Liver (tissue), 8 donors: ENCODE measurements at regions not wholly inside any gene's neighbourhood (a gene's known extent, or its start where the extent isn't known, plus 50 kb on each side); places are given as distances from the start of the nearest gene placed in this dataset.

Experiments
- DNase-seq: peaks from one replicate; pipeline ENCODE4 v3.0.0-alpha.2; 2017; ENCODE audit warnings: low spot score
- H3K27ac ChIP-seq, 2 donors: one replicate each; pipeline ENCODE4 v1.7.0; 2013; ENCODE audit warnings: inconsistent platforms in 2 of 2, low read length in 2 of 2, control low read depth in 1 of 2, low read depth in 1 of 2, mild to moderate bottlenecking in 1 of 2
- H3K27me3 ChIP-seq, 4 donors: one replicate each; pipeline versions ENCODE4 v1.6.1 to v1.7.0; 2013; ENCODE audit warnings: low read length in 3 of 4, inconsistent platforms in 1 of 4, mild to moderate bottlenecking in 1 of 4, moderate library complexity in 1 of 4; ENCODE audit not compliant: control insufficient read depth in 4 of 4, insufficient read depth in 4 of 4
- H3K36me3 ChIP-seq, 4 donors: one replicate each; pipeline versions ENCODE4 v1.6.1 to v1.7.0; 2013; ENCODE audit warnings: low read length in 3 of 4, mild to moderate bottlenecking in 3 of 4, low read depth in 1 of 4, moderate library complexity in 1 of 4; ENCODE audit not compliant: control insufficient read depth in 4 of 4, insufficient read depth in 3 of 4
- H3K4me1 ChIP-seq, 4 donors: one replicate each; pipeline versions ENCODE4 v1.6.1 to v1.7.0; 2013; ENCODE audit warnings: low read length in 3 of 4, mild to moderate bottlenecking in 3 of 4, moderate library complexity in 1 of 4; ENCODE audit not compliant: control insufficient read depth in 4 of 4, insufficient read depth in 4 of 4
- H3K4me3 ChIP-seq, 3 donors: one replicate each; pipeline versions ENCODE4 v1.6.1 to v1.7.0; 2013; ENCODE audit warnings: low read length in 3 of 3, control low read depth in 1 of 3, low read depth in 1 of 3, mild to moderate bottlenecking in 1 of 3
- H3K9ac ChIP-seq, 2 donors: one replicate each; pipeline ENCODE4 v1.7.0; 2013; ENCODE audit warnings: low read length in 2 of 2, mild to moderate bottlenecking in 2 of 2, moderate library complexity in 2 of 2, control low read depth in 1 of 2, low read depth in 1 of 2
- H3K9me3 ChIP-seq, 4 donors: one replicate each; pipeline versions ENCODE4 v1.6.1 to v1.7.0; 2013; ENCODE audit warnings: low read length in 3 of 4; ENCODE audit not compliant: control insufficient read depth in 4 of 4
- ATF3 ChIP-seq: IDR thresholded peaks from 2 replicates; pipeline ENCODE4 v1.6.1; 2016; ENCODE audit warnings: antibody characterized with exemption
- CTCF ChIP-seq: fragments of 150-350 bp; IDR thresholded peaks from 2 replicates; pipeline ENCODE4 v1.5.1; 2017; ENCODE audit warnings: improper control_type of control experiment, low read depth, low read length; ENCODE audit not compliant: missing input control
- EGR1 ChIP-seq, 2 donors: IDR thresholded peaks; 2 replicates each; pipeline ENCODE4 v1.6.1; 2016 to 2018; ENCODE audit warnings: antibody characterized with exemption in 2 of 2, low read depth in 2 of 2
- FOXA2 ChIP-seq: IDR thresholded peaks from 2 replicates; pipeline ENCODE4 v1.6.1; 2016; ENCODE audit warnings: antibody characterized with exemption
- GABPA ChIP-seq, 2 donors: IDR thresholded peaks in 1 of 2; conservative IDR thresholded peaks in 1 of 2; 2 replicates each; pipeline ENCODE4 v1.6.1; 2016; ENCODE audit warnings: antibody characterized with exemption in 2 of 2, mild to moderate bottlenecking in 1 of 2, moderate library complexity in 1 of 2
- HNF4A ChIP-seq, 2 donors: conservative IDR thresholded peaks; 2 replicates each; pipeline ENCODE4 v1.6.1; 2016; ENCODE audit warnings: antibody characterized with exemption in 2 of 2, mild to moderate bottlenecking in 2 of 2
- HNF4G ChIP-seq: IDR thresholded peaks from 2 replicates; pipeline ENCODE4 v1.6.1; 2016; ENCODE audit warnings: antibody characterized with exemption
- JUND ChIP-seq, 2 donors: IDR thresholded peaks; 2 replicates each; pipeline ENCODE4 v1.6.1; 2016; ENCODE audit warnings: antibody characterized with exemption in 2 of 2
- MAX ChIP-seq: IDR thresholded peaks from 2 replicates; pipeline ENCODE4 v1.6.1; 2016; ENCODE audit warnings: antibody characterized with exemption
- NR2F2 ChIP-seq: IDR thresholded peaks from 2 replicates; pipeline ENCODE4 v1.6.1; 2016; ENCODE audit warnings: antibody characterized with exemption
- RAD21 ChIP-seq, 2 donors: IDR thresholded peaks; 2 replicates each; pipeline ENCODE4 v1.6.1; 2016; ENCODE audit warnings: antibody characterized with exemption in 2 of 2, mild to moderate bottlenecking in 2 of 2
- REST ChIP-seq: IDR thresholded peaks from 2 replicates; pipeline ENCODE4 v1.6.1; 2016; ENCODE audit warnings: antibody characterized with exemption, mild to moderate bottlenecking
- RXRA ChIP-seq, 2 donors: IDR thresholded peaks; 2 replicates each; pipeline ENCODE4 v1.6.1; 2017 to 2018; ENCODE audit warnings: antibody characterized with exemption in 2 of 2, mild to moderate bottlenecking in 1 of 2
- SP1 ChIP-seq: IDR thresholded peaks from 2 replicates; pipeline ENCODE4 v1.6.1; 2018; ENCODE audit warnings: antibody characterized with exemption, mild to moderate bottlenecking
- TAF1 ChIP-seq: conservative IDR thresholded peaks from 2 replicates; pipeline ENCODE4 v1.6.1; 2016; ENCODE audit warnings: antibody characterized with exemption, mild to moderate bottlenecking
- YY1 ChIP-seq: IDR thresholded peaks from 2 replicates; pipeline ENCODE4 v1.6.1; 2016; ENCODE audit warnings: antibody characterized with exemption, mild to moderate bottlenecking
- WGBS: extraction: QIAGEN DNeasy Blood & Tissue Kit; methylation state at CpG from one replicate; pipeline ENCODE4 v1.1.7; 2013; 5-methylcytosine and 5-hydroxymethylcytosine counted together
- donor health status: healthy.
- donor health status: healthy.
- donor health status: healthy.
- donor health status: healthy.
- donor health status: healthy.

GRCh38 chr5:29697785-29698414, 1495.6 kb upstream of the CDH6 start:
- no peak overlapping the region for H3K4me3 ChIP-seq
- H3K4me1 ChIP-seq = no peaks in the 10 kb centered on the region
- no peaks in the 10 kb centered on the region for H3K9me3 ChIP-seq
- H3K27ac ChIP-seq = no peak overlapping the region
- WGBS = 74% methylated on average over 9 of the region's 9 CpGs
- DNase-seq = no peak
- H3K9ac ChIP-seq = no peak overlapping the region
- no peaks in the 10 kb centered on the region for H3K36me3 ChIP-seq
- no peak for TF ChIP-seq GABPA (IDR thresholded peaks at IDR 0.05 in 1 of 2, conservative IDR thresholded peaks at IDR 0.05 in 1 of 2)
- TF ChIP-seq CTCF = no peak
- TF ChIP-seq NR2F2 = no peak
- no peak for TF ChIP-seq TAF1
- no peak for TF ChIP-seq HNF4A (conservative IDR thresholded peaks at IDR 0.05)
- TF ChIP-seq RAD21 (IDR thresholded peaks at IDR 0.05) = peak in 1 of 2 donors; percentile 26
- no peak for TF ChIP-seq ATF3
- no peak for TF ChIP-seq FOXA2
- no peaks in the 10 kb centered on the region for H3K27me3 ChIP-seq

GRCh38 chr5:29697278-29697677, 1496.2 kb upstream of the CDH6 start:
- no peaks in the 10 kb centered on the region for H3K4me1 ChIP-seq
- H3K36me3 ChIP-seq = no peaks in the 10 kb centered on the region
- no peak for DNase-seq
- H3K9ac ChIP-seq = no peak overlapping the region
- H3K4me3 ChIP-seq = no peak overlapping the region
- no peak overlapping the region for H3K27ac ChIP-seq
- H3K27me3 ChIP-seq = no peaks in the 10 kb centered on the region
- TF ChIP-seq RXRA (IDR thresholded peaks at IDR 0.05) (no peak), SP1 (no peak), CTCF (no peak), TAF1 (no peak), EGR1 (IDR thresholded peaks at IDR 0.05; ENCODE audit: low read depth in 2 of 2) (no peak), YY1 (no peak), RAD21 (IDR thresholded peaks at IDR 0.05) (no peak), NR2F2 (no peak), FOXA2 (no peak)
- WGBS = 60% methylated on average over 2 of the region's 2 CpGs
- H3K9me3 ChIP-seq = no peaks in the 10 kb centered on the region

- H3K27me3 ChIP-seq = no peaks in the 10 kb centered on the region
- no peaks in the 10 kb centered on the region for H3K9me3 ChIP-seq
- H3K4me3 ChIP-seq = no peak overlapping the region
- no peaks in the 10 kb centered on the region for H3K36me3 ChIP-seq
- DNase-seq = no peak
- H3K4me1 ChIP-seq = no peaks in the 10 kb centered on the region
- no peak overlapping the region for H3K9ac ChIP-seq
- no peak overlapping the region for H3K27ac ChIP-seq
- WGBS = 40% methylated on average over 3 of the region's 3 CpGs
- TF ChIP-seq HNF4G (no peak), JUND (IDR thresholded peaks at IDR 0.05) (no peak), NR2F2 (no peak), REST (no peak), GABPA (IDR thresholded peaks at IDR 0.05 in 1 of 2, conservative IDR thresholded peaks at IDR 0.05 in 1 of 2) (no peak), MAX (no peak), FOXA2 (no peak), YY1 (no peak), RXRA (IDR thresholded peaks at IDR 0.05) (no peak), HNF4A (conservative IDR thresholded peaks at IDR 0.05) (no peak), EGR1 (IDR thresholded peaks at IDR 0.05; ENCODE audit: low read depth in 2 of 2) (no peak)
Measured at GRCh38 chr5:29672678-29673077, 1520.8 kb upstream of the CDH6 start.
